Spleen (tissue), 11 donors: ENCODE measurements at regions not wholly inside any gene's neighbourhood (a gene's known extent, or its start where the extent isn't known, plus 50 kb on each side); places are given as distances from the start of the nearest gene placed in this dataset.

Source experiments
- DNase-seq: peaks from one replicate; pipeline ENCODE4 v3.0.0-alpha.2; 2020
- H3K27ac ChIP-seq, 8 donors: fragments of 200-600 bp; sonication (generic) in 7 of 8; 1 replicate in 4 of 8; 2 replicates in 4 of 8; pipeline versions ENCODE4 v1.5.0 to v1.8.0; 2016 to 2021; ENCODE audit warnings: inconsistent platforms in 4 of 8, mild to moderate bottlenecking in 4 of 8, moderate library complexity in 1 of 8
- H3K27me3 ChIP-seq, 7 donors: fragments of 200-600 bp; sonication (generic) in 6 of 7; replicated peaks in 1 of 7; 1 replicate in 4 of 7; 2 replicates in 3 of 7; pipeline versions ENCODE4 v1.5.0 to v1.8.0; 2016 to 2021; ENCODE audit warnings: inconsistent platforms in 3 of 7, mild to moderate bottlenecking in 1 of 7
- H3K36me3 ChIP-seq, 6 donors: fragments of 200-600 bp; sonication (generic) in 5 of 6; 1 replicate in 4 of 6; 2 replicates in 2 of 6; pipeline versions ENCODE4 v1.5.0 to v1.8.0; 2016 to 2021; ENCODE audit warnings: inconsistent platforms in 2 of 6
- H3K4me1 ChIP-seq, 6 donors: fragments of 200-600 bp; sonication (generic) in 5 of 6; 1 replicate in 3 of 6; 2 replicates in 3 of 6; pipeline versions ENCODE4 v1.5.0 to v1.8.0; 2016 to 2021; ENCODE audit warnings: inconsistent platforms in 3 of 6
- H3K4me3 ChIP-seq, 8 donors: fragments of 200-600 bp; sonication (generic) in 7 of 8; 1 replicate in 4 of 8; 2 replicates in 4 of 8; pipeline versions ENCODE4 v1.5.0 to v1.8.0; 2016 to 2021; ENCODE audit warnings: inconsistent platforms in 4 of 8, mild to moderate bottlenecking in 4 of 8, moderate library complexity in 2 of 8
- H3K9me3 ChIP-seq, 8 donors: fragments of 200-600 bp; sonication (generic) in 7 of 8; 1 replicate in 4 of 8; 2 replicates in 4 of 8; pipeline versions ENCODE4 v1.5.0 to v1.8.0; 2016 to 2021; ENCODE audit warnings: inconsistent platforms in 4 of 8
- POLR2A ChIP-seq, 3 donors: fragments of 450-650 bp; IDR thresholded peaks; one replicate each; pipeline ENCODE4 v1.5.1; 2017; ENCODE audit warnings: antibody characterized with exemption in 3 of 3, mild to moderate bottlenecking in 1 of 3
- POLR2AphosphoS5 ChIP-seq, 3 donors: sonication (generic); formaldehyde crosslinking; IDR thresholded peaks; one replicate each; pipeline ENCODE4 v1.5.1; 2017; ENCODE audit warnings: antibody characterized with exemption in 3 of 3
- whole genome bisulfite sequencing, 5 donors: extraction: QIAGEN DNeasy Blood & Tissue Kit in 3 of 5; methylation state at CpG; one replicate each; pipeline versions ENCODE4 v1.1.5 to v1.1.7; 2013 to 2018; 5-methylcytosine and 5-hydroxymethylcytosine counted together
- intact Hi-C: fragments of 100-400 bp; cut with DNase I; formaldehyde crosslinking; loops from one replicate; pipeline ENCODE4 v1.15.0; 2023; ENCODE audit warnings: low total_unique reads
- TF ChIP-seq, protein P1 (sequence below), 11 experiments: fragments of 200-600 bp in 7 of 11; fragments of 450-650 bp in 4 of 11; sonication (generic) in 4 of 11; IDR thresholded peaks in 8 of 11; conservative IDR thresholded peaks in 3 of 11; 1 replicate in 7 of 11; 2 replicates in 4 of 11; pipeline versions ENCODE4 v1.4.0 to v1.8.0; 2016 to 2021; ENCODE audit warnings: antibody characterized with exemption in 11 of 11, inconsistent platforms in 4 of 11, mild to moderate bottlenecking in 1 of 11
- donor health status: healthy with polysubstance abuse.
- donor health status: DM: no; HTN: no; CAD: no; lungs with moderate emphysema.
- donor health status: DM: no; HTN: no; CAD: no.
- donor health status: Bipolar disorder and iron deficiency.
- donor health status: healthy.
- donor health status: DM: no; HTN: no; CAD: no.
- donor health status: DM: yes; HTN: yes; CAD: no.

DNA sequence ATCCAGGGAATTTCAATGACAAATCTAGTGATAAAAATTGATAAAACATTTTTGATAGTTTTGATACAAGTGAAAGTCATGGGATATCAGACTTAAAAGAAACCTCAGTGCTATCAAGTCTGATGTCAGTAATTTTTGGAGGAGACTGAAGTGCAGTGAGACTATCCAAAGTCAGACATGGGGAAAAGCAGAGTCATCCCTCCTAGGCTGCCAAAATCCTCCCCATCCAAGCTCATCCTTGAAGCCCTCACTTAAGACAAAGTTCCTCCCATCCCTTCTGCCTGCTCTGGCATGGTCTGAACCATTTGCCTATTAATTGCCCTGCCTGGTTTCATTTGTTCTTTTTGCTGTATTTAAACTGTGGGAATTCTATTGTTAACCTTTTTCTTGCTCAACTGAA, 456.9 kb upstream of the UBE2E2 start:
- H3K27ac ChIP-seq = no peak overlapping the region
- H3K9me3 ChIP-seq = peaks cover 0 to 5% (median 0%) of the 10 kb centered on the region in 8 donors
- H3K4me1 ChIP-seq = no peaks in the 10 kb centered on the region
- no peaks in the 10 kb centered on the region for H3K27me3 ChIP-seq
- no peak overlapping the region for H3K4me3 ChIP-seq
- H3K36me3 ChIP-seq = no peaks in the 10 kb centered on the region
- intact Hi-C loops = no loop called here
- TF ChIP-seq POLR2A (IDR thresholded peaks at IDR 0.05) (no peak), POLR2AphosphoS5 (IDR thresholded peaks at IDR 0.05) (no peak)
- TF ChIP-seq, protein P1, sequence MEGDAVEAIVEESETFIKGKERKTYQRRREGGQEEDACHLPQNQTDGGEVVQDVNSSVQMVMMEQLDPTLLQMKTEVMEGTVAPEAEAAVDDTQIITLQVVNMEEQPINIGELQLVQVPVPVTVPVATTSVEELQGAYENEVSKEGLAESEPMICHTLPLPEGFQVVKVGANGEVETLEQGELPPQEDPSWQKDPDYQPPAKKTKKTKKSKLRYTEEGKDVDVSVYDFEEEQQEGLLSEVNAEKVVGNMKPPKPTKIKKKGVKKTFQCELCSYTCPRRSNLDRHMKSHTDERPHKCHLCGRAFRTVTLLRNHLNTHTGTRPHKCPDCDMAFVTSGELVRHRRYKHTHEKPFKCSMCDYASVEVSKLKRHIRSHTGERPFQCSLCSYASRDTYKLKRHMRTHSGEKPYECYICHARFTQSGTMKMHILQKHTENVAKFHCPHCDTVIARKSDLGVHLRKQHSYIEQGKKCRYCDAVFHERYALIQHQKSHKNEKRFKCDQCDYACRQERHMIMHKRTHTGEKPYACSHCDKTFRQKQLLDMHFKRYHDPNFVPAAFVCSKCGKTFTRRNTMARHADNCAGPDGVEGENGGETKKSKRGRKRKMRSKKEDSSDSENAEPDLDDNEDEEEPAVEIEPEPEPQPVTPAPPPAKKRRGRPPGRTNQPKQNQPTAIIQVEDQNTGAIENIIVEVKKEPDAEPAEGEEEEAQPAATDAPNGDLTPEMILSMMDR (IDR thresholded peaks at IDR 0.05 in 8 of 11, conservative IDR thresholded peaks at IDR 0.05 in 3 of 11) = no peak
- no peak for DNase-seq

DNA sequence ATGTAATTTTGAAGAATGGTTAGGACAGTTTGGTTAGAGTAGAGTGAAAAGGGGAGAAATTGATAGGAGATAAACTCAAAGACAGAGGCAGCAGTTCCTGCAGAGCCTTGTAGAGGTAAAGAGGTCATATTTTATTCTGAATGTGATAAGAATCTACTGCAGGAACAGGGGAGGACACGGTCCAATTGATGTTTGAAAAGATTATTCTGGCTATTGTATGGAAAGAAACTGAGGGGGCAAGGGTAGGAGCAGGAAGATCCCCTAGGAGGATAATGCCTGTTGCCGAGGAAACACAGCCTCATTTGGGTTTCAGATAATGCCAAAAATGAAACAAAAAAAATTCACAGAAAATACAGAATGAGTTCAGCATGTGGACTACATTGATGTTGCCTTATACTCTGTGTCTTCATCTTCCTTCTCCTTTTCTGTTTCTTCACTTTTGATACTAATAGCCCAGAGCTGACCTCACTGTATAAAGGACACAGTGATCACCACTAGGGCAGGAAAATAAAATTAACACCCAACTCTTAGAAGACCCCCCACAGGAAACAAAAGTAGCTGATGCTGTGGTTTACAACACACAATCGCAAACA, 454.6 kb upstream of the UBE2E2 start:
- intact Hi-C loops = no loop called here

DNA sequence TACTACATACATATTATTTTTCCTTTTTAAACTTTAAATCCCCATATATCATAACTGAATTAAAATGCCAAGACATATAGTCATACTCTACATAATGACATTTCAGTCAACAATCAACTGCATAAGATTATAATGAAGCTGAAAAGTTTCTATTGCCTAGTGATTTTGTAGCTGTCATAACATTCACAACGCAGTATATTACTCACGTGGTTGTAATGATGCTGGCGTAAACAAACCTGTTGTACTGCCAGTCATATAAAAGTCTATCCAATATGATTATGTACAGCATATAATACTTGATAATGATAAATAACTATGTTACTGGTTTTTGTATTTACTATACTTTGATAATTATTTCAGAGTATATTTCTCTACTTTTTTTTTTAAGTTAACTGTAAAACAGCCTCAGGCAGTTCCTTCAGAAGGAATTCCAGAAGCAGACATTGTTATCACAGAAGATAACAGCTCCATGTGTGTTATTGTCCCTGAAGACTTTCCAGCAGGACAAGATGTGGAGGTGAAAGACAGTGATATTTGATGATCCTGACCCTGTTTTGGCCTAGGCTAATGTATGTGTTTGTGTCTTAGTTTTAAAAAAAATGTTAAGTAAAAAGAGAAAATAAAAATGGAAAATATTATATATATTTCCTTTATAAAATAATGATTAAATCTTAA, 443.4 kb upstream of the UBE2E2 start:
- H3K36me3 ChIP-seq = no peaks in the 10 kb centered on the region
- intact Hi-C loops = no loop called here
- TF ChIP-seq POLR2A (IDR thresholded peaks at IDR 0.05) (no peak), POLR2AphosphoS5 (IDR thresholded peaks at IDR 0.05) (no peak)
- TF ChIP-seq, protein P1 (IDR thresholded peaks at IDR 0.05 in 8 of 11, conservative IDR thresholded peaks at IDR 0.05 in 3 of 11) = no peak
- WGBS, 5 donors = 75 to 86% (median 85%) methylated on average over 3 of the region's 3 CpGs
- H3K27ac ChIP-seq = no peak overlapping the region
- H3K9me3 ChIP-seq = peaks cover 0 to 16% (median 10%) of the 10 kb centered on the region in 8 donors
- no peak for DNase-seq
- H3K4me3 ChIP-seq = no peak overlapping the region
- no peaks in the 10 kb centered on the region for H3K4me1 ChIP-seq
- no peaks in the 10 kb centered on the region for H3K27me3 ChIP-seq

More for the DNA sequence above, 454.6 kb upstream of the UBE2E2 start:
- Histone ChIP-seq H3K4me1 (no peaks in the 10 kb centered on the region), H3K4me3 (no peak overlapping the region), H3K36me3 (no peaks in the 10 kb centered on the region), H3K27ac (no peak overlapping the region), H3K9me3 (peaks cover 0 to 5% (median 0%) of the 10 kb centered on the region in 8 donors), H3K27me3 (no peaks in the 10 kb centered on the region)
- DNase-seq = no peak
- TF ChIP-seq POLR2A (IDR thresholded peaks at IDR 0.05) (no peak), POLR2AphosphoS5 (IDR thresholded peaks at IDR 0.05) (no peak)
- TF ChIP-seq, protein P1 (IDR thresholded peaks at IDR 0.05 in 8 of 11, conservative IDR thresholded peaks at IDR 0.05 in 3 of 11) = no peak
- 36 to 52% (median 40%) methylated on average over 3 of the region's 3 CpGs for WGBS, 5 donors

DNA sequence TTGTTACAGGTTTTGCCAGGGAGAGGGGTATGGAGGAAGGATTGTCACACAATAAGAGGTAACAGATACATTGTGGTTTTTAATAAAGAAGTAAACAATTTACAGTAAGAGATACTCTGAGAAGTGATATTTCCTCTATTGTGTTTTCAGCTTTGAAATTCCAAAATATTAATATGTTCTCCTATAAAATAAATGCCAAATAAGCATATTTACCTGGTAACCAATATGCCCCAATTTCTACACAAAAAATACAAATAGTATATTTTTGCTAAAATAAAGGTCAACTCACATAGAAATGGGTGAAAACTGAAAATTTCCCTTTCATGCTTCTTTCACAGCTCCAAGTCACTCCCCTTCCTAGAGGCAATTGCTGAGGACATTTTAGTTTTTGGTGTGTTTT, 437.4 kb upstream of the UBE2E2 start:
- H3K27ac ChIP-seq = no peak overlapping the region
- H3K27me3 ChIP-seq = no peaks in the 10 kb centered on the region
- no peak for DNase-seq
- H3K9me3 ChIP-seq = peaks cover 0 to 18% (median 12%) of the 10 kb centered on the region in 8 donors
- H3K4me1 ChIP-seq = no peaks in the 10 kb centered on the region
- H3K36me3 ChIP-seq = no peaks in the 10 kb centered on the region
- TF ChIP-seq POLR2A (IDR thresholded peaks at IDR 0.05) (no peak), POLR2AphosphoS5 (IDR thresholded peaks at IDR 0.05) (no peak)
- TF ChIP-seq, protein P1 (IDR thresholded peaks at IDR 0.05 in 8 of 11, conservative IDR thresholded peaks at IDR 0.05 in 3 of 11) = no peak
- intact Hi-C loops = no loop called here
- no peak overlapping the region for H3K4me3 ChIP-seq
